ENCODE measurements at regions not wholly inside any gene's neighbourhood (a gene's known extent, or its start where the extent isn't known, plus 50 kb on each side); places are given as distances from the start of the nearest gene placed in this dataset.

GRCh38 chr2:155157065-155157464 is 458.6 kb downstream of the KCNJ3 start:
- TF ChIP-seq, protein P1, sequence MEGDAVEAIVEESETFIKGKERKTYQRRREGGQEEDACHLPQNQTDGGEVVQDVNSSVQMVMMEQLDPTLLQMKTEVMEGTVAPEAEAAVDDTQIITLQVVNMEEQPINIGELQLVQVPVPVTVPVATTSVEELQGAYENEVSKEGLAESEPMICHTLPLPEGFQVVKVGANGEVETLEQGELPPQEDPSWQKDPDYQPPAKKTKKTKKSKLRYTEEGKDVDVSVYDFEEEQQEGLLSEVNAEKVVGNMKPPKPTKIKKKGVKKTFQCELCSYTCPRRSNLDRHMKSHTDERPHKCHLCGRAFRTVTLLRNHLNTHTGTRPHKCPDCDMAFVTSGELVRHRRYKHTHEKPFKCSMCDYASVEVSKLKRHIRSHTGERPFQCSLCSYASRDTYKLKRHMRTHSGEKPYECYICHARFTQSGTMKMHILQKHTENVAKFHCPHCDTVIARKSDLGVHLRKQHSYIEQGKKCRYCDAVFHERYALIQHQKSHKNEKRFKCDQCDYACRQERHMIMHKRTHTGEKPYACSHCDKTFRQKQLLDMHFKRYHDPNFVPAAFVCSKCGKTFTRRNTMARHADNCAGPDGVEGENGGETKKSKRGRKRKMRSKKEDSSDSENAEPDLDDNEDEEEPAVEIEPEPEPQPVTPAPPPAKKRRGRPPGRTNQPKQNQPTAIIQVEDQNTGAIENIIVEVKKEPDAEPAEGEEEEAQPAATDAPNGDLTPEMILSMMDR (IDR thresholded peaks at IDR 0.05) = no peak
- no peak for TF ChIP-seq POLR2A (IDR thresholded peaks at IDR 0.05)

Data from Peyer's patch (tissue), 4 donors.